H1 (cell line): ENCODE measurements at regions not wholly inside any gene's neighbourhood (a gene's known extent, or its start where the extent isn't known, plus 50 kb on each side); places are given as distances from the start of the nearest gene placed in this dataset.

Source experiments
- CTCF ChIA-PET: fragments of 300-600 bp; sonication (Branson Sonifier 250); formaldehyde crosslinking; loops from one replicate; lab custom pipeline; 2021; ENCODE audit not compliant: partially characterized antibody; lab: Charles Lee
- POLR2A ChIA-PET: fragments of 300-600 bp; sonication (Branson Sonifier 250); formaldehyde crosslinking; loops from one replicate; lab custom pipeline; 2021; ENCODE audit warnings: inconsistent platforms; ENCODE audit not compliant: partially characterized antibody; lab: Charles Lee
- DNase-seq, 2 experiments: peaks; one replicate each; pipeline versions ENCODE4 v3.0.0 to v3.0.0-alpha.2; 2010 to 2022; ENCODE audit warnings: low spot score in 2 of 2, low read depth in 1 of 2, mixed read lengths in 1 of 2
- FAIRE-seq: peaks from 2 replicates; lab custom pipeline; 2011; peaks lifted over from hg19 to GRCh38; lab: Jason Lieb, UNC
- H2AFZ ChIP-seq: 2 replicates; pipeline ENCODE4 v1.8.1; 2012; ENCODE audit warnings: low read length, inconsistent platforms
- H2AK5ac ChIP-seq: 2 replicates; pipeline ENCODE4 v1.6.1; 2013; ENCODE audit warnings: low read depth, low read length
- H2BK120ac ChIP-seq: replicated peaks from 2 replicates; pipeline ENCODE3; 2013; ENCODE audit warnings: low read depth, low read length, inconsistent platforms
- H2BK12ac ChIP-seq: 2 replicates; pipeline ENCODE4 v1.6.1; 2013; ENCODE audit warnings: low read depth, low read length
- H2BK15ac ChIP-seq: 2 replicates; pipeline ENCODE4 v1.6.1; 2013; ENCODE audit warnings: low read length
- H2BK20ac ChIP-seq: 2 replicates; pipeline ENCODE4 v1.6.1; 2013; ENCODE audit warnings: low read length
- H2BK5ac ChIP-seq: 2 replicates; pipeline ENCODE4 v1.6.1; 2013; ENCODE audit warnings: low read depth, low read length
- H3K14ac ChIP-seq: 2 replicates; pipeline ENCODE4 v1.6.1; 2013; ENCODE audit warnings: inconsistent platforms; ENCODE audit not compliant: insufficient read length
- H3K18ac ChIP-seq: 2 replicates; pipeline ENCODE4 v1.6.1; 2013; ENCODE audit warnings: low read length; ENCODE audit errors: extremely low read depth
- H3K23ac ChIP-seq: 2 replicates; pipeline ENCODE4 v1.6.1; 2013; ENCODE audit warnings: inconsistent platforms; ENCODE audit not compliant: insufficient read length
- H3K23me2 ChIP-seq: 2 replicates; pipeline ENCODE4 v1.6.1; 2013; ENCODE audit warnings: low read depth, low read length
- H3K27ac ChIP-seq: 2 replicates; pipeline ENCODE4 v1.6.1; 2011; ENCODE audit warnings: low read depth, low read length, inconsistent platforms
- H3K27me3 ChIP-seq, 4 experiments: replicated peaks in 1 of 4; 1 replicate in 1 of 4; 2 replicates in 3 of 4; pipeline versions ENCODE4 v1.6.1 to v1.8.1; 2011 to 2013; ENCODE audit warnings: low read length in 3 of 4, mild to moderate bottlenecking in 3 of 4, inconsistent platforms in 2 of 4, mixed read lengths in 2 of 4, moderate library complexity in 1 of 4; ENCODE audit not compliant: control insufficient read depth in 3 of 4, insufficient read depth in 3 of 4; ENCODE audit errors: extremely low read depth in 1 of 4
- H3K36me3 ChIP-seq, 4 experiments: 2 replicates each; pipeline versions ENCODE4 v1.6.1 to v1.8.1; 2011 to 2013; ENCODE audit warnings: mild to moderate bottlenecking in 4 of 4, low read length in 3 of 4, moderate library complexity in 2 of 4, control low read depth in 1 of 4, inconsistent platforms in 1 of 4; ENCODE audit not compliant: insufficient read depth in 4 of 4, control insufficient read depth in 2 of 4
- H3K4ac ChIP-seq: replicated peaks from 2 replicates; pipeline ENCODE3; 2013; ENCODE audit warnings: low read length, low read depth, mixed read lengths, inconsistent platforms; ENCODE audit not compliant: insufficient read length
- H3K4me1 ChIP-seq, 4 experiments: replicated peaks in 1 of 4; 1 replicate in 1 of 4; 2 replicates in 3 of 4; pipeline versions ENCODE4 v1.6.1 to v1.8.1; 2011 to 2013; ENCODE audit warnings: low read length in 3 of 4, inconsistent platforms in 2 of 4, mixed read lengths in 1 of 4; ENCODE audit not compliant: insufficient read depth in 4 of 4, control insufficient read depth in 3 of 4
- H3K4me2 ChIP-seq, 2 experiments: 2 replicates each; pipeline versions ENCODE4 v1.6.1 to v1.8.1; 2011 to 2013; ENCODE audit warnings: low read depth in 2 of 2, low read length in 2 of 2, control low read depth in 1 of 2, inconsistent platforms in 1 of 2, mild to moderate bottlenecking in 1 of 2; ENCODE audit not compliant: insufficient read depth in 1 of 2
- H3K4me3 ChIP-seq, 4 experiments: fragments of 200-600, 300-600 bp in 1 of 4; sonication (generic), shearing (Covaris generic), sonication (Bioruptor Twin) in 1 of 4; 2 replicates each; pipeline versions ENCODE4 v1.5.1 to v1.8.1; 2011 to 2016; ENCODE audit warnings: low read length in 4 of 4, low read depth in 3 of 4, control low read depth in 2 of 4, inconsistent platforms in 2 of 4, mild to moderate bottlenecking in 2 of 4, mixed read lengths in 1 of 4, moderate library complexity in 1 of 4; ENCODE audit not compliant: insufficient read depth in 2 of 4; ENCODE audit errors: extremely low read depth in 1 of 4
- H3K56ac ChIP-seq: replicated peaks from 2 replicates; pipeline ENCODE3; 2013; ENCODE audit warnings: low read depth, mild to moderate bottlenecking, mixed read lengths, low read length, inconsistent platforms; ENCODE audit not compliant: insufficient read length
- H3K79me1 ChIP-seq: 2 replicates; pipeline ENCODE4 v1.6.1; 2013; ENCODE audit warnings: low read depth, low read length, control low read depth
- H3K79me2 ChIP-seq, 2 experiments: 2 replicates each; pipeline versions ENCODE4 v1.6.1 to v1.8.1; 2012 to 2013; ENCODE audit warnings: low read length in 2 of 2, mild to moderate bottlenecking in 2 of 2, inconsistent platforms in 1 of 2; ENCODE audit not compliant: insufficient read depth in 2 of 2, control insufficient read depth in 1 of 2
- H3K9ac ChIP-seq, 4 experiments: replicated peaks in 1 of 4; 1 replicate in 1 of 4; 2 replicates in 3 of 4; pipeline versions ENCODE4 v1.6.1 to v1.8.1; 2011 to 2013; ENCODE audit warnings: low read depth in 3 of 4, low read length in 3 of 4, control low read depth in 2 of 4, mild to moderate bottlenecking in 2 of 4, moderate library complexity in 2 of 4, inconsistent platforms in 1 of 4; ENCODE audit errors: extremely low read depth in 1 of 4
- H3K9me3 ChIP-seq, 2 experiments: 2 replicates each; pipeline versions ENCODE4 v1.6.1 to v1.8.1; 2012 to 2013; ENCODE audit warnings: mild to moderate bottlenecking in 2 of 2, moderate library complexity in 2 of 2, control low read depth in 1 of 2, inconsistent platforms in 1 of 2, low read depth in 1 of 2, low read length in 1 of 2, mixed read lengths in 1 of 2; ENCODE audit not compliant: insufficient read depth in 2 of 2
- H4K20me1 ChIP-seq, 2 experiments: replicated peaks in 1 of 2; 2 replicates each; pipeline versions ENCODE3 to v1.8.1; 2011 to 2013; ENCODE audit warnings: inconsistent platforms in 2 of 2, low read length in 2 of 2, mild to moderate bottlenecking in 1 of 2; ENCODE audit not compliant: insufficient read depth in 2 of 2, control insufficient read depth in 1 of 2
- H4K5ac ChIP-seq: 2 replicates; pipeline ENCODE4 v1.6.1; 2013; ENCODE audit warnings: low read length, low read depth, mixed read lengths, inconsistent platforms; ENCODE audit not compliant: insufficient read length
- H4K8ac ChIP-seq: 2 replicates; pipeline ENCODE4 v1.8.0; 2013; ENCODE audit warnings: mild to moderate bottlenecking, moderate library complexity, low read length, inconsistent platforms; ENCODE audit not compliant: insufficient read depth; ENCODE audit errors: extremely low read depth
- H4K91ac ChIP-seq: replicated peaks from 2 replicates; pipeline ENCODE3; 2013; ENCODE audit warnings: low read length, mixed read lengths, inconsistent platforms; ENCODE audit not compliant: insufficient read length
- CHD2 ChIP-seq: IDR thresholded peaks from 2 replicates; pipeline ENCODE4 v1.6.1; 2012; ENCODE audit warnings: low read length, improper control_type of control experiment
- NANOG ChIP-seq: IDR thresholded peaks from 2 replicates; pipeline ENCODE4 v1.6.1; 2011; ENCODE audit warnings: low read length, low read depth, mild to moderate bottlenecking, inconsistent platforms; ENCODE audit not compliant: insufficient read depth, poor library complexity, severe bottlenecking
- SAP30 ChIP-seq: fragments of 300-600 bp; sonication (generic); IDR thresholded peaks from 2 replicates; pipeline ENCODE4 v1.7.1; 2012; ENCODE audit warnings: low read length, moderate library complexity, mild to moderate bottlenecking, inconsistent platforms; ENCODE audit not compliant: insufficient read depth, insufficient replicate concordance
- SP4 ChIP-seq: IDR thresholded peaks from 2 replicates; pipeline ENCODE4 v1.6.1; 2012; ENCODE audit warnings: low read length, inconsistent platforms
- YY1 ChIP-seq: IDR thresholded peaks from 2 replicates; pipeline ENCODE4 v1.6.1; 2011; ENCODE audit warnings: low read depth, mild to moderate bottlenecking, low read length
- ZNF274 ChIP-seq: IDR thresholded peaks from 2 replicates; pipeline ENCODE4 v1.7.0; 2012; ENCODE audit warnings: low read length, borderline replicate concordance; ENCODE audit errors: extremely low read depth
- WGBS, 2 experiments: shearing (Covaris generic) in 1 of 2; methylation state at CpG; one replicate each; pipeline versions ENCODE4 v1.1.6 to v1.1.7; 2013 to 2015; ENCODE audit warnings: low lambda C conversion rate in 2 of 2, mixed read lengths in 2 of 2, inconsistent platforms in 1 of 2, low coverage in 1 of 2, missing lambda C conversion rate in 1 of 2; ENCODE audit not compliant: insufficient replicate concordance in 2 of 2, insufficient coverage in 1 of 2, insufficient read length in 1 of 2; ENCODE audit errors: extremely low coverage in 1 of 2, missing lambda C conversion rate in 1 of 2; 5-methylcytosine and 5-hydroxymethylcytosine counted together

GRCh38 chr7:84629216-84629615 lies 434.6 kb upstream of the SEMA3A start:
- Histone ChIP-seq H3K56ac (no peak overlapping the region), H2BK15ac (no peak overlapping the region), H3K14ac (no peak overlapping the region), H3K18ac (no peak overlapping the region), H4K91ac (no peak overlapping the region), H2BK120ac (no peak overlapping the region), H2BK5ac (no peak overlapping the region), H2AFZ (no peak overlapping the region), H3K79me2 (no peaks in the 10 kb centered on the region), H4K20me1 (no peaks in the 10 kb centered on the region), H4K8ac (no peak overlapping the region), H3K4me2 (no peak overlapping the region), H3K9me3 (peaks cover 10 to 13% of the 10 kb centered on the region in 2 experiments), H3K23ac (no peak overlapping the region), H2AK5ac (no peak overlapping the region), H3K4me3 (no peak overlapping the region), H3K27me3 (no peaks in the 10 kb centered on the region), H3K9ac (no peak overlapping the region), H3K4ac (no peak overlapping the region), H3K4me1 (no peaks in the 10 kb centered on the region), H2BK12ac (no peak overlapping the region), H3K36me3 (peaks cover 0 to 4% (median 0%) of the 10 kb centered on the region in 4 experiments; a peak in 2 of 8 replicates), H3K79me1 (no peaks in the 10 kb centered on the region), H3K27ac (no peak overlapping the region), H4K5ac (no peak overlapping the region), H3K23me2 (no peaks in the 10 kb centered on the region), H2BK20ac (no peak overlapping the region)
- POLR2A ChIA-PET, result no interaction called here
- WGBS, 2 experiments, result 96% methylated on average over 3 of the region's 3 CpGs; no CpG with 5 or more reads in 1 of the 2 experiments
- TF ChIP-seq SAP30 (no peak), CHD2 (no peak), YY1 (no peak), SP4 (no peak), NANOG (no peak), ZNF274 (no peak)
- FAIRE-seq (no peak), DNase-seq (no peak)
- CTCF ChIA-PET, result interaction anchor here (0.6 kb wide), 1 partner anchor 1922 kb away, joined by 3 read pairs; no protein-coding TSS in a partner anchor
